ENCODE measurements at regions not wholly inside any gene's neighbourhood (a gene's known extent, or its start where the extent isn't known, plus 50 kb on each side); places are given as distances from the start of the nearest gene placed in this dataset.

DNA sequence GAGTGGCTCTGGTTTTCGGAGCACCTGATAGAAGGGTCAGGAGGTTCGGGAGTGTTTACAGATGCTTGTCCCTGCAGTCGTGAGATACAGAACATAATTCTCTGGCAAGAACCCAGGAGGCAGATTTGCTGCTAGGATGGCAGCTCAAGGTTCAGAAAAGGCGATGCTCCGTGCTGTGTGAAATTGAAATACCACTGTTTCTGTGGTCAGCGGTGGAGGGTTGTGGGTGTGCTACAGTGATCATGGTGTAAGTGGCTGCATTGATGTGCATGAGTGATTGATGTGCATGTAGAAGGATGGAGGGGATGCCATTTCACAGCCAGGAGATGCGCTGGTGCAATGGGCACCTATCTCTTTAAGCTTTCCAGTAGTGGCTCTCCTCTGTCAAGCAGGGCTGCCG, 322.1 kb downstream of the GALR1 start:
- TF ChIP-seq EP300 (IDR thresholded peaks at IDR 0.05; ENCODE audit: low read depth) (no peak), POLR2AphosphoS5 (IDR thresholded peaks at IDR 0.05) (no peak), POLR2A (IDR thresholded peaks at IDR 0.05) (no peak)
- TF ChIP-seq, protein P1, sequence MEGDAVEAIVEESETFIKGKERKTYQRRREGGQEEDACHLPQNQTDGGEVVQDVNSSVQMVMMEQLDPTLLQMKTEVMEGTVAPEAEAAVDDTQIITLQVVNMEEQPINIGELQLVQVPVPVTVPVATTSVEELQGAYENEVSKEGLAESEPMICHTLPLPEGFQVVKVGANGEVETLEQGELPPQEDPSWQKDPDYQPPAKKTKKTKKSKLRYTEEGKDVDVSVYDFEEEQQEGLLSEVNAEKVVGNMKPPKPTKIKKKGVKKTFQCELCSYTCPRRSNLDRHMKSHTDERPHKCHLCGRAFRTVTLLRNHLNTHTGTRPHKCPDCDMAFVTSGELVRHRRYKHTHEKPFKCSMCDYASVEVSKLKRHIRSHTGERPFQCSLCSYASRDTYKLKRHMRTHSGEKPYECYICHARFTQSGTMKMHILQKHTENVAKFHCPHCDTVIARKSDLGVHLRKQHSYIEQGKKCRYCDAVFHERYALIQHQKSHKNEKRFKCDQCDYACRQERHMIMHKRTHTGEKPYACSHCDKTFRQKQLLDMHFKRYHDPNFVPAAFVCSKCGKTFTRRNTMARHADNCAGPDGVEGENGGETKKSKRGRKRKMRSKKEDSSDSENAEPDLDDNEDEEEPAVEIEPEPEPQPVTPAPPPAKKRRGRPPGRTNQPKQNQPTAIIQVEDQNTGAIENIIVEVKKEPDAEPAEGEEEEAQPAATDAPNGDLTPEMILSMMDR (IDR thresholded peaks at IDR 0.05): no peak
